ENCODE measurements at regions not wholly inside any gene's neighbourhood (a gene's known extent, or its start where the extent isn't known, plus 50 kb on each side); places are given as distances from the start of the nearest gene placed in this dataset.

DNA sequence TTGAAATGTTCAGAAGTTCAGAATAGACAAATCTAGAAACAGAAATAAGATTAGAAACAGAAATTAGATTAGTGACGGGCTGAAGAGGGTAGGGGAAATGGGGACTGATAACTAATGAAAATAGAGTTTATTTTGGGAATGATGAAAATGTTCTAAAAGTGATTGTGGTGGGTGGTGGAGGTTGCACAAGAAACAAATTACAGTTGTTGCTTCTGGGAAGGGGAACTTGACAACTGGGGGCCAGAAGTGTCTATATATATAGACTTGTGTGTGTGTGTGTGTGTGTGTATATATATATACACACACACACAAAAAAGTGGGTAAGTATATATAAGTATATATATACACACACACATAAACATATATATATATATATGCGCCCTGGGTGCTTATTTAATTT lies 86.5 kb upstream of the RREB1 start:
- TF ChIP-seq EP300 (IDR thresholded peaks at IDR 0.05; ENCODE audit: borderline replicate concordance) (no peak), RAD21 (IDR thresholded peaks at IDR 0.05; ENCODE audit: low read depth) (no peak), CREB1 (IDR thresholded peaks at IDR 0.05; ENCODE audit: low read depth) (no peak)
- TF ChIP-seq, protein P1, sequence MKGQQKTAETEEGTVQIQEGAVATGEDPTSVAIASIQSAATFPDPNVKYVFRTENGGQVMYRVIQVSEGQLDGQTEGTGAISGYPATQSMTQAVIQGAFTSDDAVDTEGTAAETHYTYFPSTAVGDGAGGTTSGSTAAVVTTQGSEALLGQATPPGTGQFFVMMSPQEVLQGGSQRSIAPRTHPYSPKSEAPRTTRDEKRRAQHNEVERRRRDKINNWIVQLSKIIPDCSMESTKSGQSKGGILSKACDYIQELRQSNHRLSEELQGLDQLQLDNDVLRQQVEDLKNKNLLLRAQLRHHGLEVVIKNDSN (IDR thresholded peaks at IDR 0.05), result no peak
- TF ChIP-seq, protein P2, sequence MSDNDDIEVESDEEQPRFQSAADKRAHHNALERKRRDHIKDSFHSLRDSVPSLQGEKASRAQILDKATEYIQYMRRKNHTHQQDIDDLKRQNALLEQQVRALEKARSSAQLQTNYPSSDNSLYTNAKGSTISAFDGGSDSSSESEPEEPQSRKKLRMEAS (IDR thresholded peaks at IDR 0.05), result no peak

All from Ishikawa (cell line).